Endothelial cell of umbilical vein (primary cell): ENCODE measurements at regions not wholly inside any gene's neighbourhood (a gene's known extent, or its start where the extent isn't known, plus 50 kb on each side); places are given as distances from the start of the nearest gene placed in this dataset.

Experiments used
- BruUV-seq: library from RNA; stranded (reverse); fragments of 400-500 nt; replicated peaks from 2 replicates; lab custom pipeline; 2021; lab: Mats Ljungman, UMichigan
- CTCF ChIA-PET: fragments of 300-600, 350-600 bp; sonication (Branson Sonifier 250); formaldehyde crosslinking; loops from one replicate; lab custom pipeline; 2021; ENCODE audit warnings: antibody characterized with exemption, inconsistent platforms; lab: Charles Lee
- POLR2A ChIA-PET: fragments of 300-600, 350-600 bp; sonication (Branson Sonifier 250); formaldehyde crosslinking; loops from one replicate; lab custom pipeline; 2021; ENCODE audit warnings: antibody characterized with exemption, inconsistent platforms; lab: Charles Lee
- DNase-seq: peaks from one replicate; pipeline ENCODE4 v3.0.0-alpha.2; 2011; ENCODE audit warnings: low read depth, low spot score
- FAIRE-seq: peaks from 2 replicates; lab custom pipeline; 2011; peaks lifted over from hg19 to GRCh38; lab: Jason Lieb, UNC
- H2AFZ ChIP-seq: 2 replicates; pipeline ENCODE4 v1.6.0; 2012; ENCODE audit warnings: low read depth, low read length, control low read depth, inconsistent platforms
- H3K27ac ChIP-seq: 2 replicates; pipeline ENCODE4 v1.5.1; 2011; ENCODE audit warnings: low read depth, mild to moderate bottlenecking, control low read depth, low read length, moderate library complexity; ENCODE audit not compliant: insufficient read depth
- H3K27me3 ChIP-seq, 2 experiments: 2 replicates each; pipeline versions ENCODE4 v1.6.0 to v1.6.1; 2011; ENCODE audit warnings: low read length in 2 of 2, mixed read lengths in 1 of 2; ENCODE audit not compliant: control insufficient read depth in 2 of 2, insufficient read depth in 2 of 2
- H3K36me3 ChIP-seq, 2 experiments: 2 replicates in 1 of 2; 3 replicates in 1 of 2; pipeline ENCODE4 v1.5.1; 2011; ENCODE audit warnings: low read length in 2 of 2, mild to moderate bottlenecking in 1 of 2, moderate library complexity in 1 of 2; ENCODE audit not compliant: control insufficient read depth in 2 of 2, insufficient read depth in 2 of 2; ENCODE audit errors: extremely low read depth in 1 of 2
- H3K4me1 ChIP-seq: 3 replicates; pipeline ENCODE4 v1.5.1; 2011; ENCODE audit warnings: mild to moderate bottlenecking, low read length; ENCODE audit not compliant: control insufficient read depth, insufficient read depth; ENCODE audit errors: extremely low read depth
- H3K4me2 ChIP-seq: 2 replicates; pipeline ENCODE4 v1.6.1; 2011; ENCODE audit warnings: low read length, control low read depth, mixed read lengths; ENCODE audit not compliant: insufficient read depth
- H3K4me3 ChIP-seq, 3 experiments: fragments of 200-600 bp in 1 of 3; sonication (generic), shearing (Covaris generic) in 1 of 3; replicated peaks in 1 of 3; 2 replicates each; pipeline ENCODE4 v1.5.1; 2011 to 2016; ENCODE audit warnings: control low read depth in 3 of 3, low read length in 3 of 3, mild to moderate bottlenecking in 2 of 3, inconsistent platforms in 1 of 3, low read depth in 1 of 3, moderate library complexity in 1 of 3; ENCODE audit not compliant: insufficient read depth in 1 of 3
- H3K79me2 ChIP-seq: 2 replicates; pipeline ENCODE4 v1.6.0; 2012; ENCODE audit warnings: low read length, inconsistent platforms; ENCODE audit not compliant: control insufficient read depth, insufficient read depth
- H3K9ac ChIP-seq: replicated peaks from 2 replicates; pipeline ENCODE3; 2011; ENCODE audit warnings: low read length, control low read depth; ENCODE audit not compliant: insufficient read depth; ENCODE audit errors: extremely low read depth
- H3K9me1 ChIP-seq: replicated peaks from 3 replicates; pipeline ENCODE4 v1.6.0; 2011; ENCODE audit warnings: mild to moderate bottlenecking, low read length; ENCODE audit not compliant: control insufficient read depth, insufficient read depth; ENCODE audit errors: extremely low read depth
- H3K9me3 ChIP-seq: replicated peaks from 2 replicates; pipeline ENCODE4 v1.5.1; 2012; ENCODE audit warnings: low read length, inconsistent platforms; ENCODE audit not compliant: control insufficient read depth, insufficient read depth
- H4K20me1 ChIP-seq: replicated peaks from 2 replicates; pipeline ENCODE3; 2011; ENCODE audit warnings: mild to moderate bottlenecking, low read length; ENCODE audit not compliant: control insufficient read depth, insufficient read depth; ENCODE audit errors: extremely low read depth
- CTCF ChIP-seq, 2 donors: IDR thresholded peaks; 1 replicate in 1 of 2; 2 replicates in 1 of 2; pipeline ENCODE4 v1.5.1; 2011; ENCODE audit warnings: low read length in 2 of 2, mild to moderate bottlenecking in 2 of 2, moderate library complexity in 2 of 2, control low read depth in 1 of 2, inconsistent platforms in 1 of 2, low read depth in 1 of 2; ENCODE audit not compliant: insufficient read depth in 1 of 2; ENCODE audit errors: extremely low read depth in 1 of 2
- EZH2 ChIP-seq: IDR thresholded peaks from 2 replicates; pipeline ENCODE4 v1.6.1; 2012; ENCODE audit warnings: borderline replicate concordance, low read depth, mild to moderate bottlenecking, moderate library complexity, low read length, inconsistent platforms; ENCODE audit not compliant: severe bottlenecking
- FOS ChIP-seq: IDR thresholded peaks from 2 replicates; pipeline ENCODE4 v1.6.1; 2011; ENCODE audit warnings: mild to moderate bottlenecking, low read length, moderate library complexity, borderline replicate concordance; ENCODE audit not compliant: insufficient read depth
- GATA2 ChIP-seq: IDR thresholded peaks from 2 replicates; pipeline ENCODE4 v1.7.0; 2011; ENCODE audit warnings: low read depth, mild to moderate bottlenecking, moderate library complexity, mixed read lengths, low read length; ENCODE audit not compliant: insufficient read length, insufficient read depth
- JUN ChIP-seq: IDR thresholded peaks from 2 replicates; pipeline ENCODE4 v1.6.1; 2011; ENCODE audit warnings: borderline replicate concordance, low read depth; ENCODE audit not compliant: insufficient read length, insufficient read depth
- MAX ChIP-seq: IDR thresholded peaks from 2 replicates; pipeline ENCODE4 v1.6.1; 2011; ENCODE audit not compliant: insufficient read depth, insufficient read length
- MYC ChIP-seq: IDR thresholded peaks from one replicate; pipeline ENCODE4 v1.6.1; 2011; ENCODE audit warnings: mild to moderate bottlenecking, low read depth, low read length
- POLR2A ChIP-seq: IDR thresholded peaks from 2 replicates; pipeline ENCODE4 v1.6.1; 2012; ENCODE audit warnings: low read depth, mild to moderate bottlenecking, control low read depth, low read length
- POLR2AphosphoS5 ChIP-seq: IDR thresholded peaks from 2 replicates; pipeline ENCODE4 v1.6.1; 2012; ENCODE audit warnings: low read depth, mild to moderate bottlenecking, control low read depth, low read length, moderate library complexity; ENCODE audit not compliant: insufficient read depth
- dilution Hi-C: fragments of 300-500 bp; cut with MboI; formaldehyde crosslinking; loops from one replicate; pipeline ENCODE4 v1.15.0; 2019; ENCODE audit warnings: low sequenced_read_pairs; ENCODE audit not compliant: extremely low pct_ligation_motif_present
- intact Hi-C: fragments of 100-400 bp; cut with micrococcal nuclease; formaldehyde crosslinking; loops from one replicate; pipeline ENCODE4 v1.10.0; 2022

- TF ChIP-seq POLR2A = no peak
- TF ChIP-seq JUN = no peak
- TF ChIP-seq CTCF (IDR thresholded peaks at IDR 0.05; ENCODE audit: extremely low read depth in 1 of 2, insufficient read depth in 1 of 2, low read depth in 1 of 2, low read length in 2 of 2) = no peak
- TF ChIP-seq FOS = no peak
- no peak for TF ChIP-seq POLR2AphosphoS5
- no peak for TF ChIP-seq GATA2
- no peak for TF ChIP-seq MYC
- TF ChIP-seq MAX = no peak
- no peak for TF ChIP-seq EZH2
- no peak overlapping the region for H2AFZ ChIP-seq
- no peaks in the 10 kb centered on the region for H3K79me2 ChIP-seq
- BruUV-seq = no TSS peak
- dilution Hi-C loops (no loop called here), intact Hi-C loops (no loop called here)
- ChIA-PET POLR2A (no interaction called here), CTCF (interaction anchor here (0.9 to 1.2 kb wide), 2 partner anchors 73 to 90 kb away, joined by 3 to 6 read pairs; no protein-coding TSS in a partner anchor)
- no peak overlapping the region for H3K9ac ChIP-seq
- no peaks in the 10 kb centered on the region for H3K9me1 ChIP-seq
- H3K4me2 ChIP-seq = no peak overlapping the region
- no peaks in the 10 kb centered on the region for H3K27me3 ChIP-seq
- FAIRE-seq (peak; percentile 49), DNase-seq (peak; percentile 62)
- no peak overlapping the region for H3K4me3 ChIP-seq
- H4K20me1 ChIP-seq = no peaks in the 10 kb centered on the region
- H3K27ac ChIP-seq = no peak overlapping the region
- no peaks in the 10 kb centered on the region for H3K36me3 ChIP-seq
- H3K9me3 ChIP-seq = no peaks in the 10 kb centered on the region
- no peaks in the 10 kb centered on the region for H3K4me1 ChIP-seq
Observed at GRCh38 chr20:58571693-58572427, 56.7 kb upstream of the APCDD1L start.
